WERI-Rb-1 (cell line): ENCODE measurements at regions not wholly inside any gene's neighbourhood (a gene's known extent, or its start where the extent isn't known, plus 50 kb on each side); places are given as distances from the start of the nearest gene placed in this dataset.

Experiments
- DNase-seq: peaks from one replicate; pipeline ENCODE4 v3.0.0-alpha.2; 2020
- H3K27ac ChIP-seq: fragments of 250-450 bp; sonication (Bioruptor Pico); 2 replicates; pipeline ENCODE4 v1.5.1; 2020; ENCODE audit warnings: mild to moderate bottlenecking, moderate library complexity
- H3K27me3 ChIP-seq: fragments of 250-450 bp; sonication (Bioruptor Pico); 2 replicates; pipeline ENCODE4 v1.5.1; 2021; ENCODE audit warnings: mild to moderate bottlenecking, low read depth, moderate library complexity; ENCODE audit not compliant: insufficient read depth, severe bottlenecking
- H3K36me3 ChIP-seq: fragments of 250-450 bp; sonication (Bioruptor Pico); 2 replicates; pipeline ENCODE4 v1.5.1; 2020; ENCODE audit warnings: mild to moderate bottlenecking, moderate library complexity
- H3K4me3 ChIP-seq: 2 replicates; pipeline ENCODE4 v1.5.1; 2011; ENCODE audit warnings: low read depth, mild to moderate bottlenecking, control low read depth, low read length
- H3K9me3 ChIP-seq: fragments of 250-450 bp; sonication (Bioruptor Pico); 2 replicates; pipeline ENCODE4 v1.5.1; 2021; ENCODE audit warnings: mild to moderate bottlenecking, moderate library complexity; ENCODE audit not compliant: severe bottlenecking
- CTCF ChIP-seq: IDR thresholded peaks from 2 replicates; pipeline ENCODE4 v1.5.1; 2011; ENCODE audit warnings: low read depth, mild to moderate bottlenecking, control low read depth, inconsistent platforms, low read length

- peaks cover 12% of the 10 kb centered on the region for H3K27me3 ChIP-seq
Observed at GRCh38 chr15:31545257-31545656, 218.6 kb downstream of the KLF13 start.

DNA sequence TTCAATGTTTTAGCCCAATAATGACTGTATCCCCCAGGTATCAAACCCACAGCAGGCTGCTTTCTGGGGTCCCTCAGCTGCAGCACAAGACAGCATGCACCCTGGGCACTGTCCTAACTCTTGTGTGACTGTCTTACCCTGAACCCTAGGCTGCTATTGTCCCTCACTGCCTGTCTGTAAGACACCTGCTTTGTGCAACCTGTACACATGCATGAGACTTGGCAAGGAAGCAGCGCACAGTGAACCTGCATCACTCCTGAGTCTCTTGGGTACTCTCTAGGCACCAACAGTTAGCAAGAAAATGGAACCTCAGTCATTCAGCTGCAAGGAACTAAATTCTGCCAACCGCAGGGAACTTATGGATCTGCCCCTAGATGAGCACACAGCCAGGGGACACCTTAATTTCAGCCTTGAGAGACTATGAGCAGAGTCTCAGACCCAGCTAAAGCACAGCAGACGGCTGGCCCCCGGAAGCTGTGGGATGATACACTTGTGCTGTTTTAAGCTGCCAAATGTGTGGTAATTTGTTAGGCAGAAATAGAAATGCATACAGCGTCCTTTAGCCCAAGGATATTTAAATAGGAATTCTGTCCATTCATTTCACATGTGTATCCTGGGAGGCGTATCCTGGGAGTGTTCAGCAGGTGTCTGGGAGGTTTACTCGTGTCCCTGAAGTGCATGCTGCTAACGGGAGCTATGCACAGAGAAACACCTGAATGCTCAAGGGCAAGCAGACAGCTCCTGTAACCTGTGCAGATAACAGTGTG, 223.8 kb downstream of the KLF13 start:
- H3K9me3 ChIP-seq, result no peaks in the 10 kb centered on the region
- no peak for TF ChIP-seq CTCF
- H3K4me3 ChIP-seq, result no peak overlapping the region
- no peak for DNase-seq
- H3K27me3 ChIP-seq, result peaks cover 24% of the 10 kb centered on the region
- H3K27ac ChIP-seq, result no peak overlapping the region
- no peaks in the 10 kb centered on the region for H3K36me3 ChIP-seq

More at GRCh38 chr15:31545257-31545656, 218.6 kb downstream of the KLF13 start:
- Histone ChIP-seq H3K9me3 (no peaks in the 10 kb centered on the region), H3K27ac (no peak overlapping the region), H3K4me3 (no peak overlapping the region), H3K36me3 (no peaks in the 10 kb centered on the region)
- no peak for TF ChIP-seq CTCF
- DNase-seq, result no peak

DNA sequence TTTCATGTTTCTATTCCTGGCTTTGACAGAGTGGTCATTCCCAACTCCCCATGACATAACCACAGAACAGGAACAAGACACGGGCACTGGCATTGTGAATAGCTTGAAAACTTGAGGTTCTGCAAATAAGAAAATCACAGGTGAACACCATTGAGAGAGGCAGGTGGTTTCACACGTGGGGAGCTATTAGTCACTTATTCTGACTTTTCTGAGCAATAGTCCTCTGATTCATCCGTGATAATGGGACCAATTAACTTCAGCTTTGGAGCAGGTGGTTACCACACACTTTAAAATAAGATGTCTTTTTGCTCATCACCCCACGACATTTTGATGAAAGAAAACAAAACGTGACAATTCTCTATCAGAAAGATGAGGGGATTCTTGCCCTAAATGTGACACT, 224.7 kb downstream of the KLF13 start:
- Histone ChIP-seq H3K27ac (no peak overlapping the region), H3K4me3 (no peak overlapping the region), H3K36me3 (no peaks in the 10 kb centered on the region), H3K9me3 (no peaks in the 10 kb centered on the region), H3K27me3 (peaks cover 24% of the 10 kb centered on the region)
- no peak for TF ChIP-seq CTCF
- no peak for DNase-seq

GRCh38 chr15:31552482-31553099, 226.0 kb downstream of the KLF13 start:
- Histone ChIP-seq H3K27ac (no peak overlapping the region), H3K27me3 (peaks cover 24% of the 10 kb centered on the region), H3K36me3 (no peaks in the 10 kb centered on the region), H3K9me3 (no peaks in the 10 kb centered on the region), H3K4me3 (no peak overlapping the region)
- no peak for TF ChIP-seq CTCF
- DNase-seq, result no peak

DNA sequence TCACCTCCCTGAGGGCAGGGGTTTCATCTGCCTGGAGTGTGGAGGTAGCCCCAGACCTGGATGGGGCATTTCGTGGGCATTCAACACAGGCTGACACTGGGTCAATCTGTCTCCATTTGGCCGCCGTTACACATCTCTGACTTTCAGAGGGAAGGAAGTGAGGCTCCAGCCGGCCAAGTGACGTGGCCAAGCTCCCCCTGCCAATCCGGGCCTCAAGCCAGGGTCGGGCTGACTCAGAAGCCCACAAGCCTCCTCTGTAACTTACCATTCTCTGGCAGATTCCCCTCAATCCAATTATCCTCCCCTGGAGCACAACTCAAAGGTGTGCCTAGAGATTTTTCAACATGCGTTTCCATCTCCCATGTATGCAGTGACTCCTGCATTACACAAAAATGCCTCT, 227.6 kb downstream of the KLF13 start:
- DNase-seq, result no peak
- Histone ChIP-seq H3K27ac (no peak overlapping the region), H3K9me3 (no peaks in the 10 kb centered on the region), H3K36me3 (no peaks in the 10 kb centered on the region), H3K4me3 (no peak overlapping the region), H3K27me3 (peaks cover 15% of the 10 kb centered on the region)
- TF ChIP-seq CTCF, result no peak

DNA sequence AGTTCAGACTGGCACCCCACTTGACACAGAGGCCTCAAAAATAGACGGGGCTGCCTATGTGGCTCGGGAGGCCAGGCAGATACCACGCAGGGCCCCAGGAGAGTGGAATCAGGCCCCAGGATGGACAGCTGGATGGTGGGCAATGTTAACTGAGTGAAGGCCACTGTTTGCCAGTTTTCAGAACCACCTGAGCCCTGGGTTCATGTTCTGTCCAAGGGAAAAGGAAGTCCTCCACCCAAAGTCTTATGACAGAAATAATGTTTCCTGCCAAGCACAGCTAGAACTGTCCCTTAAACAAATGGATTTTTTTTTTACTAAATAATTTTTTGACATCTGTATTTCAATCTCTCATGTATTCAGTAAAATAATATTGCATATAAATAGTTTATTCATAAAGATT, 228.4 kb downstream of the KLF13 start:
- no peak for DNase-seq
- H3K27ac ChIP-seq, result no peak overlapping the region
- no peaks in the 10 kb centered on the region for H3K36me3 ChIP-seq
- H3K9me3 ChIP-seq, result no peaks in the 10 kb centered on the region
- H3K4me3 ChIP-seq, result no peak overlapping the region
- peaks cover 14% of the 10 kb centered on the region for H3K27me3 ChIP-seq
- no peak for TF ChIP-seq CTCF
